H1 (cell line): ENCODE measurements at regions not wholly inside any gene's neighbourhood (a gene's known extent, or its start where the extent isn't known, plus 50 kb on each side); places are given as distances from the start of the nearest gene placed in this dataset.
A peak's percentile ranks its signal among the peaks of the same experiment; 100 is the strongest.

Source experiments
- CTCF ChIA-PET: fragments of 300-600 bp; sonication (Branson Sonifier 250); formaldehyde crosslinking; loops from one replicate; lab custom pipeline; 2021; ENCODE audit not compliant: partially characterized antibody; lab: Charles Lee
- POLR2A ChIA-PET: fragments of 300-600 bp; sonication (Branson Sonifier 250); formaldehyde crosslinking; loops from one replicate; lab custom pipeline; 2021; ENCODE audit warnings: inconsistent platforms; ENCODE audit not compliant: partially characterized antibody; lab: Charles Lee
- DNase-seq, 2 experiments: peaks; one replicate each; pipeline versions ENCODE4 v3.0.0 to v3.0.0-alpha.2; 2010 to 2022; ENCODE audit warnings: low spot score in 2 of 2, low read depth in 1 of 2, mixed read lengths in 1 of 2
- FAIRE-seq: peaks from 2 replicates; lab custom pipeline; 2011; peaks lifted over from hg19 to GRCh38; lab: Jason Lieb, UNC
- H2AFZ ChIP-seq: 2 replicates; pipeline ENCODE4 v1.8.1; 2012; ENCODE audit warnings: low read length, inconsistent platforms
- H2AK5ac ChIP-seq: 2 replicates; pipeline ENCODE4 v1.6.1; 2013; ENCODE audit warnings: low read depth, low read length
- H2BK120ac ChIP-seq: replicated peaks from 2 replicates; pipeline ENCODE3; 2013; ENCODE audit warnings: low read depth, low read length, inconsistent platforms
- H2BK12ac ChIP-seq: 2 replicates; pipeline ENCODE4 v1.6.1; 2013; ENCODE audit warnings: low read depth, low read length
- H2BK15ac ChIP-seq: 2 replicates; pipeline ENCODE4 v1.6.1; 2013; ENCODE audit warnings: low read length
- H2BK20ac ChIP-seq: 2 replicates; pipeline ENCODE4 v1.6.1; 2013; ENCODE audit warnings: low read length
- H2BK5ac ChIP-seq: 2 replicates; pipeline ENCODE4 v1.6.1; 2013; ENCODE audit warnings: low read depth, low read length
- H3K14ac ChIP-seq: 2 replicates; pipeline ENCODE4 v1.6.1; 2013; ENCODE audit warnings: inconsistent platforms; ENCODE audit not compliant: insufficient read length
- H3K18ac ChIP-seq: 2 replicates; pipeline ENCODE4 v1.6.1; 2013; ENCODE audit warnings: low read length; ENCODE audit errors: extremely low read depth
- H3K23ac ChIP-seq: 2 replicates; pipeline ENCODE4 v1.6.1; 2013; ENCODE audit warnings: inconsistent platforms; ENCODE audit not compliant: insufficient read length
- H3K23me2 ChIP-seq: 2 replicates; pipeline ENCODE4 v1.6.1; 2013; ENCODE audit warnings: low read depth, low read length
- H3K27ac ChIP-seq: 2 replicates; pipeline ENCODE4 v1.6.1; 2011; ENCODE audit warnings: low read depth, low read length, inconsistent platforms
- H3K27me3 ChIP-seq, 4 experiments: replicated peaks in 1 of 4; 1 replicate in 1 of 4; 2 replicates in 3 of 4; pipeline versions ENCODE4 v1.6.1 to v1.8.1; 2011 to 2013; ENCODE audit warnings: low read length in 3 of 4, mild to moderate bottlenecking in 3 of 4, inconsistent platforms in 2 of 4, mixed read lengths in 2 of 4, moderate library complexity in 1 of 4; ENCODE audit not compliant: control insufficient read depth in 3 of 4, insufficient read depth in 3 of 4; ENCODE audit errors: extremely low read depth in 1 of 4
- H3K36me3 ChIP-seq, 4 experiments: 2 replicates each; pipeline versions ENCODE4 v1.6.1 to v1.8.1; 2011 to 2013; ENCODE audit warnings: mild to moderate bottlenecking in 4 of 4, low read length in 3 of 4, moderate library complexity in 2 of 4, control low read depth in 1 of 4, inconsistent platforms in 1 of 4; ENCODE audit not compliant: insufficient read depth in 4 of 4, control insufficient read depth in 2 of 4
- H3K4ac ChIP-seq: replicated peaks from 2 replicates; pipeline ENCODE3; 2013; ENCODE audit warnings: low read length, low read depth, mixed read lengths, inconsistent platforms; ENCODE audit not compliant: insufficient read length
- H3K4me1 ChIP-seq, 4 experiments: replicated peaks in 1 of 4; 1 replicate in 1 of 4; 2 replicates in 3 of 4; pipeline versions ENCODE4 v1.6.1 to v1.8.1; 2011 to 2013; ENCODE audit warnings: low read length in 3 of 4, inconsistent platforms in 2 of 4, mixed read lengths in 1 of 4; ENCODE audit not compliant: insufficient read depth in 4 of 4, control insufficient read depth in 3 of 4
- H3K4me2 ChIP-seq, 2 experiments: 2 replicates each; pipeline versions ENCODE4 v1.6.1 to v1.8.1; 2011 to 2013; ENCODE audit warnings: low read depth in 2 of 2, low read length in 2 of 2, control low read depth in 1 of 2, inconsistent platforms in 1 of 2, mild to moderate bottlenecking in 1 of 2; ENCODE audit not compliant: insufficient read depth in 1 of 2
- H3K4me3 ChIP-seq, 4 experiments: fragments of 200-600, 300-600 bp in 1 of 4; sonication (generic), shearing (Covaris generic), sonication (Bioruptor Twin) in 1 of 4; 2 replicates each; pipeline versions ENCODE4 v1.5.1 to v1.8.1; 2011 to 2016; ENCODE audit warnings: low read length in 4 of 4, low read depth in 3 of 4, control low read depth in 2 of 4, inconsistent platforms in 2 of 4, mild to moderate bottlenecking in 2 of 4, mixed read lengths in 1 of 4, moderate library complexity in 1 of 4; ENCODE audit not compliant: insufficient read depth in 2 of 4; ENCODE audit errors: extremely low read depth in 1 of 4
- H3K56ac ChIP-seq: replicated peaks from 2 replicates; pipeline ENCODE3; 2013; ENCODE audit warnings: low read depth, mild to moderate bottlenecking, mixed read lengths, low read length, inconsistent platforms; ENCODE audit not compliant: insufficient read length
- H3K79me1 ChIP-seq: 2 replicates; pipeline ENCODE4 v1.6.1; 2013; ENCODE audit warnings: low read depth, low read length, control low read depth
- H3K79me2 ChIP-seq, 2 experiments: 2 replicates each; pipeline versions ENCODE4 v1.6.1 to v1.8.1; 2012 to 2013; ENCODE audit warnings: low read length in 2 of 2, mild to moderate bottlenecking in 2 of 2, inconsistent platforms in 1 of 2; ENCODE audit not compliant: insufficient read depth in 2 of 2, control insufficient read depth in 1 of 2
- H3K9ac ChIP-seq, 4 experiments: replicated peaks in 1 of 4; 1 replicate in 1 of 4; 2 replicates in 3 of 4; pipeline versions ENCODE4 v1.6.1 to v1.8.1; 2011 to 2013; ENCODE audit warnings: low read depth in 3 of 4, low read length in 3 of 4, control low read depth in 2 of 4, mild to moderate bottlenecking in 2 of 4, moderate library complexity in 2 of 4, inconsistent platforms in 1 of 4; ENCODE audit errors: extremely low read depth in 1 of 4
- H3K9me3 ChIP-seq, 2 experiments: 2 replicates each; pipeline versions ENCODE4 v1.6.1 to v1.8.1; 2012 to 2013; ENCODE audit warnings: mild to moderate bottlenecking in 2 of 2, moderate library complexity in 2 of 2, control low read depth in 1 of 2, inconsistent platforms in 1 of 2, low read depth in 1 of 2, low read length in 1 of 2, mixed read lengths in 1 of 2; ENCODE audit not compliant: insufficient read depth in 2 of 2
- H4K20me1 ChIP-seq, 2 experiments: replicated peaks in 1 of 2; 2 replicates each; pipeline versions ENCODE3 to v1.8.1; 2011 to 2013; ENCODE audit warnings: inconsistent platforms in 2 of 2, low read length in 2 of 2, mild to moderate bottlenecking in 1 of 2; ENCODE audit not compliant: insufficient read depth in 2 of 2, control insufficient read depth in 1 of 2
- H4K5ac ChIP-seq: 2 replicates; pipeline ENCODE4 v1.6.1; 2013; ENCODE audit warnings: low read length, low read depth, mixed read lengths, inconsistent platforms; ENCODE audit not compliant: insufficient read length
- H4K8ac ChIP-seq: 2 replicates; pipeline ENCODE4 v1.8.0; 2013; ENCODE audit warnings: mild to moderate bottlenecking, moderate library complexity, low read length, inconsistent platforms; ENCODE audit not compliant: insufficient read depth; ENCODE audit errors: extremely low read depth
- H4K91ac ChIP-seq: replicated peaks from 2 replicates; pipeline ENCODE3; 2013; ENCODE audit warnings: low read length, mixed read lengths, inconsistent platforms; ENCODE audit not compliant: insufficient read length
- BCL11A ChIP-seq, 2 experiments: IDR thresholded peaks; one replicate each; pipeline ENCODE4 v1.6.1; 2011; ENCODE audit warnings: low read depth in 2 of 2, low read length in 2 of 2, mild to moderate bottlenecking in 2 of 2
- BRCA1 ChIP-seq: IDR thresholded peaks from 2 replicates; pipeline ENCODE4 v1.6.1; 2012; ENCODE audit warnings: low read depth, low read length, improper control_type of control experiment
- CHD1 ChIP-seq: IDR thresholded peaks from 2 replicates; pipeline ENCODE4 v1.6.1; 2012; ENCODE audit warnings: low read depth, low read length, improper control_type of control experiment
- EP300 ChIP-seq, 2 experiments: IDR thresholded peaks; 1 replicate in 1 of 2; 2 replicates in 1 of 2; pipeline ENCODE4 v1.6.1; 2011 to 2012; ENCODE audit warnings: low read depth in 2 of 2, low read length in 2 of 2, mild to moderate bottlenecking in 2 of 2, borderline replicate concordance in 1 of 2, inconsistent platforms in 1 of 2, moderate library complexity in 1 of 2
- EZH2 ChIP-seq: fragments of 200-600 bp; sonication (generic); IDR thresholded peaks from 2 replicates; pipeline ENCODE4 v1.7.1; 2012; ENCODE audit warnings: low read depth, mild to moderate bottlenecking, moderate library complexity, low read length, inconsistent platforms; ENCODE audit not compliant: severe bottlenecking
- HDAC2 ChIP-seq, 2 experiments: fragments of 300-600 bp in 1 of 2; sonication (generic) in 1 of 2; IDR thresholded peaks; 2 replicates each; pipeline ENCODE4 v1.6.1; 2011 to 2012; ENCODE audit warnings: low read depth in 2 of 2, low read length in 2 of 2, mild to moderate bottlenecking in 2 of 2, moderate library complexity in 2 of 2, borderline replicate concordance in 1 of 2, inconsistent platforms in 1 of 2
- KDM4A ChIP-seq: IDR thresholded peaks from one replicate; pipeline ENCODE4 v1.7.1; 2012; ENCODE audit warnings: low read depth, mild to moderate bottlenecking, moderate library complexity, low read length, inconsistent platforms; ENCODE audit not compliant: severe bottlenecking
- MAFK ChIP-seq: IDR thresholded peaks from 2 replicates; pipeline ENCODE4 v1.6.1; 2012; ENCODE audit warnings: low read depth, mild to moderate bottlenecking, improper control_type of control experiment, low read length
- MAX ChIP-seq: IDR thresholded peaks from 2 replicates; pipeline ENCODE4 v1.6.1; 2012; ENCODE audit warnings: inconsistent platforms
- NRF1 ChIP-seq: IDR thresholded peaks from 2 replicates; pipeline ENCODE4 v1.6.1; 2011; ENCODE audit warnings: mild to moderate bottlenecking, low read depth, low read length, improper control_type of control experiment
- SIX5 ChIP-seq: IDR thresholded peaks from 2 replicates; pipeline ENCODE4 v1.6.1; 2011; ENCODE audit warnings: mild to moderate bottlenecking, low read depth, low read length
- TAF7 ChIP-seq: optimal IDR thresholded peaks from 2 replicates; pipeline ENCODE3; 2011; ENCODE audit warnings: low read depth, mild to moderate bottlenecking, inconsistent platforms, low read length, moderate library complexity, borderline replicate concordance
- YY1 ChIP-seq: IDR thresholded peaks from 2 replicates; pipeline ENCODE4 v1.6.1; 2011; ENCODE audit warnings: low read depth, mild to moderate bottlenecking, low read length
- WGBS, 2 experiments: shearing (Covaris generic) in 1 of 2; methylation state at CpG; one replicate each; pipeline versions ENCODE4 v1.1.6 to v1.1.7; 2013 to 2015; ENCODE audit warnings: low lambda C conversion rate in 2 of 2, mixed read lengths in 2 of 2, inconsistent platforms in 1 of 2, low coverage in 1 of 2, missing lambda C conversion rate in 1 of 2; ENCODE audit not compliant: insufficient replicate concordance in 2 of 2, insufficient coverage in 1 of 2, insufficient read length in 1 of 2; ENCODE audit errors: extremely low coverage in 1 of 2, missing lambda C conversion rate in 1 of 2; 5-methylcytosine and 5-hydroxymethylcytosine counted together

- Histone ChIP-seq H3K18ac (no peak overlapping the region), H3K14ac (no peak overlapping the region), H4K91ac (peak overlapping the region; percentile 36), H3K23me2 (no peaks in the 10 kb centered on the region), H3K79me2 (no peaks in the 10 kb centered on the region), H3K4me2 (no peak overlapping the region), H2BK120ac (no peak overlapping the region), H2BK5ac (no peak overlapping the region), H2AFZ (no peak overlapping the region), H3K56ac (no peak overlapping the region), H4K5ac (no peak overlapping the region), H3K36me3 (no peaks in the 10 kb centered on the region), H3K27ac (no peak overlapping the region), H2AK5ac (no peak overlapping the region), H2BK12ac (no peak overlapping the region), H4K20me1 (no peaks in the 10 kb centered on the region), H3K9me3 (no peaks in the 10 kb centered on the region), H2BK20ac (no peak overlapping the region), H3K4ac (no peak overlapping the region), H3K9ac (no peak overlapping the region), H3K23ac (no peak overlapping the region), H2BK15ac (no peak overlapping the region), H3K79me1 (no peaks in the 10 kb centered on the region), H3K4me3 (no peak overlapping the region), H3K4me1 (peaks cover 2 to 14% (median 8%) of the 10 kb centered on the region in 4 experiments), H3K27me3 (peaks cover 0 to 3% (median under 1%) of the 10 kb centered on the region in 4 experiments; a peak in 1 of 7 replicates), H4K8ac (no peak overlapping the region; the same call in 1 of the 2 replicates)
- DNase-seq (no peak), FAIRE-seq (no peak)
- WGBS, 2 experiments, result 92% methylated on average over 9 of the region's 9 CpGs; no CpG with 5 or more reads in 1 of the 2 experiments
- ChIA-PET POLR2A (interaction anchor here (1.5 to 2.0 kb wide), 2 partner anchors 10 to 11 kb away, joined by 4 read pairs; no protein-coding TSS in a partner anchor), CTCF (interaction anchor here (0.7 to 4.9 kb wide), 14 partner anchors 8 to 266 kb away, joined by 3 to 40 read pairs (median 3); no protein-coding TSS in a partner anchor)
- TF ChIP-seq BRCA1 (no peak), CHD1 (no peak), MAX (no peak), TAF7 (no peak), KDM4A (no peak), NRF1 (no peak), YY1 (no peak), EP300 (IDR thresholded peaks at IDR 0.05; ENCODE audit: borderline replicate concordance in 1 of 2, low read depth in 2 of 2, low read length in 2 of 2) (no peak), HDAC2 (IDR thresholded peaks at IDR 0.05; ENCODE audit: borderline replicate concordance in 1 of 2, low read depth in 2 of 2, low read length in 2 of 2) (no peak), BCL11A (IDR thresholded peaks at IDR 0.05; ENCODE audit: low read depth in 2 of 2, low read length in 2 of 2) (no peak), SIX5 (no peak), MAFK (no peak), EZH2 (no peak)
These were observed 171.2 kb upstream of the HAAO start for GRCh38 chr2:42963452-42964068.
